LNCAP (cell line): ENCODE measurements at regions not wholly inside any gene's neighbourhood (a gene's known extent, or its start where the extent isn't known, plus 50 kb on each side); places are given as distances from the start of the nearest gene placed in this dataset.

Experiments used
- CTCF ChIP-seq: fragments of 450-650 bp; IDR thresholded peaks from 2 replicates; pipeline ENCODE4 v1.5.1; 2017; ENCODE audit warnings: mild to moderate bottlenecking

GRCh38 chr9:589723-590122 is 251.8 kb upstream of the DMRT1 start:
- TF ChIP-seq CTCF: no peak

- TF ChIP-seq CTCF: no peak
Observed at GRCh38 chr9:591292-591691, 250.2 kb upstream of the DMRT1 start.

GRCh38 chr9:592225-592624 is 249.3 kb upstream of the DMRT1 start:
- no peak for TF ChIP-seq CTCF

- no peak for TF ChIP-seq CTCF
Observed at GRCh38 chr9:592733-593132, 248.8 kb upstream of the DMRT1 start.

- TF ChIP-seq CTCF: no peak
Observed at GRCh38 chr9:593809-594208, 247.7 kb upstream of the DMRT1 start.

GRCh38 chr9:596703-597102 is 244.8 kb upstream of the DMRT1 start:
- TF ChIP-seq CTCF: no peak

GRCh38 chr9:600006-600405 is 241.5 kb upstream of the DMRT1 start:
- TF ChIP-seq CTCF: no peak

- TF ChIP-seq CTCF: no peak
Observed at GRCh38 chr9:602716-603115, 238.8 kb upstream of the DMRT1 start.
